HCT116 (cell line): ENCODE measurements at regions not wholly inside any gene's neighbourhood (a gene's known extent, or its start where the extent isn't known, plus 50 kb on each side); places are given as distances from the start of the nearest gene placed in this dataset.
A peak's percentile ranks its signal among the peaks of the same experiment; 100 is the strongest.

Source experiments
- ATAC-seq: fragments of 200-7000 bp; cut with Tn5 transposase; 2 replicates; pipeline ENCODE4 v1.9.1; 2020; ENCODE audit warnings: mild to moderate bottlenecking, moderate library complexity
- BruUV-seq: library from RNA; stranded (reverse); fragments of 400-500 nt; replicated peaks from 2 replicates; lab custom pipeline; 2021; lab: Mats Ljungman, UMichigan
- CTCF ChIA-PET: fragments of 300-600 bp; sonication (Branson Sonifier 250); formaldehyde crosslinking; loops from one replicate; lab custom pipeline; 2021; ENCODE audit warnings: antibody characterized with exemption; lab: Charles Lee
- POLR2A ChIA-PET: fragments of 300-600, 350-600 bp; sonication (Branson Sonifier 250); formaldehyde crosslinking; loops from one replicate; lab custom pipeline; 2021; ENCODE audit warnings: antibody characterized with exemption; lab: Charles Lee
- RAD21 ChIA-PET, 2 experiments: fragments of 300-600 bp; sonication (Branson Sonifier 250); formaldehyde crosslinking; loops; one replicate each; lab custom pipeline; 2023; ENCODE audit warnings: low total read pairs in 2 of 2; ENCODE audit not compliant: uncharacterized antibody in 2 of 2, unreplicated experiment in 2 of 2, low non-redundant PET in 1 of 2; lab: Charles Lee
- DNase-seq: peaks from one replicate; pipeline ENCODE4 v3.0.0-alpha.2; 2010; ENCODE audit warnings: low read depth, low spot score
- H2AFZ ChIP-seq: fragments of 200-600 bp; shearing (Covaris generic), sonication (generic); 2 replicates; pipeline ENCODE4 v1.6.1; 2017; ENCODE audit warnings: low read depth, mixed run types, mixed read lengths, antibody characterized with exemption, low read length; ENCODE audit not compliant: poor library complexity, severe bottlenecking
- H3K27ac ChIP-seq: 2 replicates; pipeline ENCODE4 v1.5.1; 2012; ENCODE audit warnings: low read depth, low read length
- H3K27me3 ChIP-seq: fragments of 200-600 bp; sonication (generic); 2 replicates; pipeline ENCODE4 v1.6.1; 2016; ENCODE audit warnings: mixed run types, low read length, mixed read lengths; ENCODE audit not compliant: insufficient read depth
- H3K36me3 ChIP-seq, 2 experiments: fragments of 200-500 bp in 1 of 2; fragments of 200-600 bp in 1 of 2; sonication (Bioruptor generic) in 1 of 2; sonication (generic) in 1 of 2; 2 replicates each; pipeline versions ENCODE4 v1.5.1 to v1.6.1; 2014 to 2016; ENCODE audit warnings: low read length in 2 of 2, inconsistent platforms in 1 of 2, mixed read lengths in 1 of 2, mixed run types in 1 of 2; ENCODE audit not compliant: insufficient read depth in 2 of 2, control insufficient read depth in 1 of 2
- H3K4me1 ChIP-seq, 2 experiments: fragments of 200-600 bp in 1 of 2; sonication (generic) in 1 of 2; 2 replicates each; pipeline versions ENCODE4 v1.5.1 to v1.6.1; 2012 to 2017; ENCODE audit warnings: low read length in 2 of 2, inconsistent platforms in 1 of 2, mild to moderate bottlenecking in 1 of 2, mixed read lengths in 1 of 2, mixed run types in 1 of 2, moderate library complexity in 1 of 2; ENCODE audit not compliant: insufficient read depth in 2 of 2, control insufficient read depth in 1 of 2
- H3K4me2 ChIP-seq: fragments of 200-600 bp; sonication (generic); 2 replicates; pipeline ENCODE4 v1.6.1; 2017; ENCODE audit warnings: mixed run types, low read length, mixed read lengths
- H3K4me3 ChIP-seq, 2 experiments: fragments of 200-600 bp in 1 of 2; sonication (generic) in 1 of 2; replicated peaks in 1 of 2; 2 replicates each; pipeline ENCODE4 v1.5.1; 2011 to 2016; ENCODE audit warnings: low read length in 2 of 2, control low read depth in 1 of 2, low read depth in 1 of 2, mild to moderate bottlenecking in 1 of 2, mixed read lengths in 1 of 2, mixed run types in 1 of 2
- H3K79me2 ChIP-seq: fragments of 200-600 bp; sonication (generic); 2 replicates; pipeline ENCODE4 v1.6.1; 2017; ENCODE audit warnings: mild to moderate bottlenecking, mixed run types, low read length, moderate library complexity, mixed read lengths; ENCODE audit not compliant: insufficient read depth
- H3K9ac ChIP-seq: fragments of 200-600 bp; sonication (generic); 2 replicates; pipeline ENCODE4 v1.6.1; 2016; ENCODE audit warnings: low read length, mixed read lengths
- H3K9me2 ChIP-seq: fragments of 200-600 bp; sonication (generic), shearing (Covaris generic); 2 replicates; pipeline ENCODE4 v1.6.1; 2017; ENCODE audit warnings: mixed run types, mild to moderate bottlenecking, moderate library complexity; ENCODE audit not compliant: insufficient read depth
- H3K9me3 ChIP-seq, 2 experiments: fragments of 200-500 bp in 1 of 2; fragments of 200-600 bp in 1 of 2; sonication (Bioruptor generic) in 1 of 2; sonication (generic) in 1 of 2; 2 replicates each; pipeline ENCODE4 v1.6.1; 2014 to 2017; ENCODE audit warnings: low read length in 2 of 2, mixed read lengths in 2 of 2, inconsistent platforms in 1 of 2, low read depth in 1 of 2, mild to moderate bottlenecking in 1 of 2, mixed run types in 1 of 2, moderate library complexity in 1 of 2; ENCODE audit not compliant: control insufficient read depth in 1 of 2, insufficient read depth in 1 of 2
- H4K20me1 ChIP-seq: fragments of 200-600 bp; sonication (generic), shearing (Covaris generic); 2 replicates; pipeline ENCODE4 v1.6.1; 2017; ENCODE audit warnings: mixed run types, mild to moderate bottlenecking, moderate library complexity; ENCODE audit not compliant: insufficient read depth
- EGR1 ChIP-seq: IDR thresholded peaks from 2 replicates; pipeline ENCODE4 v1.6.1; 2012; ENCODE audit warnings: low read depth
- FOSL1 ChIP-seq: IDR thresholded peaks from 2 replicates; pipeline ENCODE4 v1.6.1; 2012; ENCODE audit warnings: low read depth
- JUND ChIP-seq: IDR thresholded peaks from 2 replicates; pipeline ENCODE4 v1.6.1; 2012
- POLR2A ChIP-seq: IDR thresholded peaks from 2 replicates; pipeline ENCODE4 v1.7.0; 2011; ENCODE audit warnings: borderline replicate concordance; ENCODE audit not compliant: insufficient read depth, insufficient read length; ENCODE audit errors: extremely low read depth
- RAD21 ChIP-seq: IDR thresholded peaks from 2 replicates; pipeline ENCODE4 v1.6.1; 2012; ENCODE audit warnings: low read depth, mild to moderate bottlenecking
- YY1 ChIP-seq: IDR thresholded peaks from 2 replicates; pipeline ENCODE4 v1.6.1; 2011; ENCODE audit warnings: low read length, low read depth, moderate library complexity, mild to moderate bottlenecking; ENCODE audit not compliant: insufficient replicate concordance; ENCODE audit errors: extremely low read depth
- intact Hi-C: fragments of 100-400 bp; cut with micrococcal nuclease; formaldehyde crosslinking; loops from 2 replicates; pipeline ENCODE4 v1.10.0; 2022
- TF ChIP-seq, protein P1 (sequence below): IDR thresholded peaks from 2 replicates; pipeline ENCODE4 v1.6.1; 2012; ENCODE audit warnings: low read depth

DNA sequence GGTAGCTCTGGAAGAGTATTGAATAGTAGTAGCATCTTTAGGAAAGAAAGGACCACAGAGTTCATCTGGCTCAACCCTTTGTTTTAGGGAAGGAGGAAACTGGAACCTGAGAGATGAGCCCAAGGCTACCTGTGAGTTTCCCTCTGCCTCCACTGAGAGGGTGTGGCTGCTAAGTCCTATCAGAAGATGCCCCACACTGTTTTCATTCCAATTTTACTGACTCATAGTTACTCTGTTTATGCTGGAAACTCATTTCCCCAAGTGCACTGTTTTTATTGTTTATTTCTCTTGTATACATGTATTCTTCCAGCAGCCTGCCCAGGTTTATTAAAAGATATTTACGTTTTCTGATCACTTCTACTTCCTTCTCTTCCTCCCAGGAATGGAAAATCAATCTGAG, 127.4 kb upstream of the ARHGAP5 start:
- H3K4me2 ChIP-seq, result peak overlapping the region; percentile 58
- ATAC-seq, result peak; percentile 45; the same call in 1 of the 2 replicates
- no peak overlapping the region for H3K4me3 ChIP-seq
- no peak overlapping the region for H2AFZ ChIP-seq
- ChIA-PET CTCF (no interaction called here), POLR2A (no interaction called here), RAD21 (no interaction called here)
- no TSS peak for BruUV-seq
- no peaks in the 10 kb centered on the region for H3K27me3 ChIP-seq
- H3K79me2 ChIP-seq, result no peaks in the 10 kb centered on the region
- DNase-seq, result no peak
- H4K20me1 ChIP-seq, result no peaks in the 10 kb centered on the region
- intact Hi-C loops, result no loop called here
- H3K9me2 ChIP-seq, result no peaks in the 10 kb centered on the region
- H3K4me1 ChIP-seq, result peaks cover 30 to 51% of the 10 kb centered on the region in 2 experiments
- no peak overlapping the region for H3K27ac ChIP-seq
- H3K36me3 ChIP-seq, result no peaks in the 10 kb centered on the region
- peak; percentile 31; the same call in 1 of the 2 replicates for TF ChIP-seq FOSL1
- no peak for TF ChIP-seq POLR2A
- no peak for TF ChIP-seq YY1
- TF ChIP-seq, protein P1, sequence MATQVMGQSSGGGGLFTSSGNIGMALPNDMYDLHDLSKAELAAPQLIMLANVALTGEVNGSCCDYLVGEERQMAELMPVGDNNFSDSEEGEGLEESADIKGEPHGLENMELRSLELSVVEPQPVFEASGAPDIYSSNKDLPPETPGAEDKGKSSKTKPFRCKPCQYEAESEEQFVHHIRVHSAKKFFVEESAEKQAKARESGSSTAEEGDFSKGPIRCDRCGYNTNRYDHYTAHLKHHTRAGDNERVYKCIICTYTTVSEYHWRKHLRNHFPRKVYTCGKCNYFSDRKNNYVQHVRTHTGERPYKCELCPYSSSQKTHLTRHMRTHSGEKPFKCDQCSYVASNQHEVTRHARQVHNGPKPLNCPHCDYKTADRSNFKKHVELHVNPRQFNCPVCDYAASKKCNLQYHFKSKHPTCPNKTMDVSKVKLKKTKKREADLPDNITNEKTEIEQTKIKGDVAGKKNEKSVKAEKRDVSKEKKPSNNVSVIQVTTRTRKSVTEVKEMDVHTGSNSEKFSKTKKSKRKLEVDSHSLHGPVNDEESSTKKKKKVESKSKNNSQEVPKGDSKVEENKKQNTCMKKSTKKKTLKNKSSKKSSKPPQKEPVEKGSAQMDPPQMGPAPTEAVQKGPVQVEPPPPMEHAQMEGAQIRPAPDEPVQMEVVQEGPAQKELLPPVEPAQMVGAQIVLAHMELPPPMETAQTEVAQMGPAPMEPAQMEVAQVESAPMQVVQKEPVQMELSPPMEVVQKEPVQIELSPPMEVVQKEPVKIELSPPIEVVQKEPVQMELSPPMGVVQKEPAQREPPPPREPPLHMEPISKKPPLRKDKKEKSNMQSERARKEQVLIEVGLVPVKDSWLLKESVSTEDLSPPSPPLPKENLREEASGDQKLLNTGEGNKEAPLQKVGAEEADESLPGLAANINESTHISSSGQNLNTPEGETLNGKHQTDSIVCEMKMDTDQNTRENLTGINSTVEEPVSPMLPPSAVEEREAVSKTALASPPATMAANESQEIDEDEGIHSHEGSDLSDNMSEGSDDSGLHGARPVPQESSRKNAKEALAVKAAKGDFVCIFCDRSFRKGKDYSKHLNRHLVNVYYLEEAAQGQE, result no peak
- no peak for TF ChIP-seq RAD21
- TF ChIP-seq JUND, result 0 out of 2 replicates have a peak, but pooled peaks have one; percentile 8
- no peak for TF ChIP-seq EGR1
- no peaks in the 10 kb centered on the region for H3K9me3 ChIP-seq
- H3K9ac ChIP-seq, result 0 out of 2 replicates have a peak overlapping the region, but pooled peaks have one; percentile 1
